ENCODE measurements at regions not wholly inside any gene's neighbourhood (a gene's known extent, or its start where the extent isn't known, plus 50 kb on each side); places are given as distances from the start of the nearest gene placed in this dataset.

DNA sequence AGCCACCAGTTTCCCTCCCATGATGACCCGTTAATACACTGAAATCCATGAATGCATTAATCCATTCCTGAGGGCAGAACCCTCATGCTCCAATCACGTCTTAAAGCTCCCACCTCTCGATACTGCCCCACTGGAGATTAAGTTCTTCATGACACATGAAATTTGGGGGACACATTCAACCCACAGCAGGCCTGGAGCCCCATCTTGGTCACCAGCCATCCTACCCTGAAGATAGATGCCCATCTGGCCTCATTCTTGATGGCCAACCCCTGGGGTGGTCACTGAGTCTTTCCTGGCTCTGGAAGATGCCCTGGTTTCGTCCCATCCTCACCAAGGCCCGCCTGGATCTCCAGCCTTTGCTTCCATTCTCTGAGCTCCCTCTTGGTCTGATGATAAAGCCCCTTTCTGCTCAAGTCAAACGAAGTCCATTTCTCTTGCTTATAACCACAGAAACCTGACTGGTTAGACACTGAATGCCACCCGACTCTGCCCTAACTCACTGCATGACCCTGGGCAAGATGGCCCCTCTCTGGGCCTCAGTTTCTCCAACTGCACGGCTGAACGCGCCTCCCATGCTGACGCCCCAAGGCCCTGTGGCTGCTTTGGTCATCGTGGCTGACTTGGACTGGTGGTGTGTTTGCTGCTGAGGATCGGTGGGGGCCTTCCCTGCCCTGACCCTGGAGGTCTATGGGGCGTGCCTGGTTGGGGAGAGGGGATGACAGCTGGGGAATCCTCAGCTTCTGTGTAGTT, 138.4 kb upstream of the IER5L start:
- Histone ChIP-seq H3K27me3 (ENCODE audit: insufficient read depth, low read length, poor library complexity, severe bottlenecking) (no peaks in the 10 kb centered on the region), H3K36me3 (ENCODE audit: insufficient read depth, low read length) (no peaks in the 10 kb centered on the region), H3K4me3 (ENCODE audit: low read length) (no peak overlapping the region), H3K4me1 (ENCODE audit: insufficient read depth, low read length) (peaks cover 17% of the 10 kb centered on the region), H3K9me3 (ENCODE audit: low read length) (no peaks in the 10 kb centered on the region), H3K27ac (ENCODE audit: low read depth, low read length) (no peak overlapping the region)
- no peak overlapping the region for H3K4me3 Mint-ChIP-seq
- H3K27ac Mint-ChIP-seq, result peak overlapping the region in 1 of 8 donors; percentile 55
- ChIA-PET POLR2A (no interaction called here), CTCF (interaction anchor here (1.3 kb wide), 1 partner anchor 10 kb away, joined by 3 read pairs; no protein-coding TSS in a partner anchor)
- no peak for DNase-seq
- no peaks in the 10 kb centered on the region for H3K36me3 Mint-ChIP-seq
- peaks cover 6 to 16% (median 11%) of the 10 kb centered on the region in 3 donors for H3K4me1 Mint-ChIP-seq
- no peaks in the 10 kb centered on the region for H3K9me3 Mint-ChIP-seq
- H3K27me3 Mint-ChIP-seq, result peaks cover 0 to 3% of the 10 kb centered on the region in 2 donors

GRCh38 chr9:129313331-129313955, 135.4 kb upstream of the IER5L start:
- POLR2A ChIA-PET, result no interaction called here
- Mint-ChIP-seq H3K4me3 (no peak overlapping the region), H3K27ac (no peak overlapping the region), H3K27me3 (peaks cover 0 to 3% of the 10 kb centered on the region in 2 donors), H3K36me3 (no peaks in the 10 kb centered on the region), H3K9me3 (no peaks in the 10 kb centered on the region), H3K4me1 (no peaks in the 10 kb centered on the region)
- no peaks in the 10 kb centered on the region for H3K4me1 ChIP-seq (ENCODE audit: insufficient read depth, low read length)
- CTCF ChIA-PET, result no interaction called here
- H3K36me3 ChIP-seq (ENCODE audit: insufficient read depth, low read length), result no peaks in the 10 kb centered on the region
- H3K27me3 ChIP-seq (ENCODE audit: insufficient read depth, low read length, poor library complexity, severe bottlenecking), result no peaks in the 10 kb centered on the region
- no peaks in the 10 kb centered on the region for H3K9me3 ChIP-seq (ENCODE audit: low read length)
- H3K27ac ChIP-seq (ENCODE audit: low read depth, low read length), result no peak overlapping the region
- DNase-seq, result no peak
- no peak overlapping the region for H3K4me3 ChIP-seq (ENCODE audit: low read length)

GRCh38 chr9:129312251-129313122, 134.4 kb upstream of the IER5L start:
- no peak overlapping the region for H3K27ac ChIP-seq (ENCODE audit: low read depth, low read length)
- no peak overlapping the region for H3K4me3 ChIP-seq (ENCODE audit: low read length)
- H3K36me3 ChIP-seq (ENCODE audit: insufficient read depth, low read length), result no peaks in the 10 kb centered on the region
- H3K9me3 ChIP-seq (ENCODE audit: low read length), result no peaks in the 10 kb centered on the region
- Mint-ChIP-seq H3K27ac (peak overlapping the region in 1 of 8 donors; percentile 1), H3K27me3 (peaks cover 0 to 3% of the 10 kb centered on the region in 2 donors), H3K4me3 (no peak overlapping the region), H3K9me3 (no peaks in the 10 kb centered on the region), H3K36me3 (no peaks in the 10 kb centered on the region), H3K4me1 (peaks cover 0 to 1% (median 0%) of the 10 kb centered on the region in 3 donors)
- DNase-seq, result no peak
- ChIA-PET POLR2A (no interaction called here), CTCF (interaction anchor here (1.0 kb wide), 1 partner anchor 8 kb away, joined by 3 read pairs; no protein-coding TSS in a partner anchor)
- H3K27me3 ChIP-seq (ENCODE audit: insufficient read depth, low read length, poor library complexity, severe bottlenecking), result no peaks in the 10 kb centered on the region
- no peaks in the 10 kb centered on the region for H3K4me1 ChIP-seq (ENCODE audit: insufficient read depth, low read length)

DNA sequence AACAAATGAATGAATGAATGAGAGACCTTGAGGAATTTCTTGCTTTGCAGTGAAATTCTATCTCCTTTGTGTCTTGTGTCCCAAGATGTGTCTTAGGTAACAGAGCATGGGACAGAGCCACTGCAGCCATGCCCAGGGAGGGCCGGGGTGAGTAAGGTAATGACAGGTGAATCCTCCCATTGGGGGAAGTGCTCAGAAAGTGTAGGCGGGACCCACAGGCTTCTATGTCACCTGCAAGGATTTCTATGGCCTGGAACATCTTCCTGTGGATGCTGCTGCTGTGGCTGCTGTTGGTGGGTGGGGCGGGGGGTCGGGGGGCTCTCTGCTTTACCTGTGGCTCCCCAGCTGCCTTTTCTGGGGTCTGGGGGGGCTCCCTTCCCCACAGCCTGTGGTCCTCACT, 133.6 kb upstream of the IER5L start:
- H3K36me3 Mint-ChIP-seq, result no peaks in the 10 kb centered on the region
- no peak overlapping the region for H3K27ac ChIP-seq (ENCODE audit: low read depth, low read length)
- H3K4me3 Mint-ChIP-seq, result no peak overlapping the region
- H3K4me1 Mint-ChIP-seq, result peaks cover 0 to 6% (median 0%) of the 10 kb centered on the region in 3 donors
- no peak overlapping the region for H3K4me3 ChIP-seq (ENCODE audit: low read length)
- DNase-seq, result no peak
- H3K27me3 Mint-ChIP-seq, result peaks cover 0 to 3% of the 10 kb centered on the region in 2 donors
- ChIA-PET POLR2A (no interaction called here), CTCF (interaction anchor here (1.0 kb wide), 1 partner anchor 9 kb away, joined by 3 read pairs; no protein-coding TSS in a partner anchor)
- H3K4me1 ChIP-seq (ENCODE audit: insufficient read depth, low read length), result no peaks in the 10 kb centered on the region
- H3K9me3 Mint-ChIP-seq, result no peaks in the 10 kb centered on the region
- H3K27ac Mint-ChIP-seq, result no peak overlapping the region
- no peaks in the 10 kb centered on the region for H3K27me3 ChIP-seq (ENCODE audit: insufficient read depth, low read length, poor library complexity, severe bottlenecking)
- H3K9me3 ChIP-seq (ENCODE audit: low read length), result no peaks in the 10 kb centered on the region
- no peaks in the 10 kb centered on the region for H3K36me3 ChIP-seq (ENCODE audit: insufficient read depth, low read length)

- H3K9me3 Mint-ChIP-seq, result no peaks in the 10 kb centered on the region
- H3K4me1 Mint-ChIP-seq, result peaks cover 0 to 6% (median 0%) of the 10 kb centered on the region in 3 donors
- H3K27ac ChIP-seq (ENCODE audit: low read depth, low read length), result no peak overlapping the region
- POLR2A ChIA-PET, result no interaction called here
- no peaks in the 10 kb centered on the region for H3K4me1 ChIP-seq (ENCODE audit: insufficient read depth, low read length)
- peak overlapping the region in 1 of 8 donors; percentile 42 for H3K27ac Mint-ChIP-seq
- CTCF ChIA-PET, result no interaction called here
- H3K4me3 Mint-ChIP-seq, result no peak overlapping the region
- no peaks in the 10 kb centered on the region for H3K9me3 ChIP-seq (ENCODE audit: low read length)
- H3K36me3 Mint-ChIP-seq, result no peaks in the 10 kb centered on the region
- DNase-seq, result no peak
- no peaks in the 10 kb centered on the region for H3K27me3 Mint-ChIP-seq
- no peaks in the 10 kb centered on the region for H3K36me3 ChIP-seq (ENCODE audit: insufficient read depth, low read length)
- no peak overlapping the region for H3K4me3 ChIP-seq (ENCODE audit: low read length)
- H3K27me3 ChIP-seq (ENCODE audit: insufficient read depth, low read length, poor library complexity, severe bottlenecking), result no peaks in the 10 kb centered on the region
Observed at GRCh38 chr9:129310666-129311350, 132.7 kb upstream of the IER5L start.

GRCh38 chr9:129309906-129310305, 131.8 kb upstream of the IER5L start:
- no peaks in the 10 kb centered on the region for H3K9me3 Mint-ChIP-seq
- H3K4me1 Mint-ChIP-seq, result peaks cover 0 to 6% (median 0%) of the 10 kb centered on the region in 3 donors
- ChIA-PET CTCF (no interaction called here), POLR2A (no interaction called here)
- no peak overlapping the region for H3K27ac Mint-ChIP-seq
- Histone ChIP-seq H3K27ac (ENCODE audit: low read depth, low read length) (no peak overlapping the region), H3K4me1 (ENCODE audit: insufficient read depth, low read length) (no peaks in the 10 kb centered on the region), H3K36me3 (ENCODE audit: insufficient read depth, low read length) (no peaks in the 10 kb centered on the region), H3K9me3 (ENCODE audit: low read length) (no peaks in the 10 kb centered on the region), H3K4me3 (ENCODE audit: low read length) (no peak overlapping the region), H3K27me3 (ENCODE audit: insufficient read depth, low read length, poor library complexity, severe bottlenecking) (no peaks in the 10 kb centered on the region)
- H3K4me3 Mint-ChIP-seq, result no peak overlapping the region
- H3K27me3 Mint-ChIP-seq, result no peaks in the 10 kb centered on the region
- DNase-seq, result no peak
- no peaks in the 10 kb centered on the region for H3K36me3 Mint-ChIP-seq

DNA sequence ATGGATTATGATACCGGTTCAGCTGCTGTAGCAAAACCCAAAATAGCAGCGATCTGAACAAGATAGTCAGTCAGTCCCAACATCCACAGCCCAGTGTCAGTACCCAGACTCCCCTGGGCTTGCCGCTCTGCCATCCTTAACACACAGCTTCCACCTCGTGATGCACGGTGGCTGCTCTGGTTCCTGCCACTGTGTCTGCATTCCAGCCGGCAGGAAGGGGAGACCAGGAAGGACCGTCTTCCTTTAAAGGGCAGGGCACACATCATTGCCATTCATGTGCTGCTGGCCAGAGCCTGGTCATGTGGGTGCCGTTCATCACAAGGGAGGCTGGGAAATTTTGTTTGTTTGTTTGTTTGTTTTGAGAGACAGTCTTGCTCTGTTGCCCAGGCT, 131.0 kb upstream of the IER5L start:
- Histone ChIP-seq H3K4me1 (ENCODE audit: insufficient read depth, low read length) (no peaks in the 10 kb centered on the region), H3K9me3 (ENCODE audit: low read length) (no peaks in the 10 kb centered on the region)
- POLR2A ChIA-PET, result no interaction called here

More for the DNA sequence above, 131.0 kb upstream of the IER5L start:
- CTCF ChIA-PET, result no interaction called here
- Histone ChIP-seq H3K36me3 (ENCODE audit: insufficient read depth, low read length) (no peaks in the 10 kb centered on the region), H3K4me3 (ENCODE audit: low read length) (no peak overlapping the region), H3K27ac (ENCODE audit: low read depth, low read length) (no peak overlapping the region), H3K27me3 (ENCODE audit: insufficient read depth, low read length, poor library complexity, severe bottlenecking) (no peaks in the 10 kb centered on the region)
- H3K4me1 Mint-ChIP-seq, result peaks cover 0 to 6% (median 0%) of the 10 kb centered on the region in 3 donors
- DNase-seq, result no peak
- no peaks in the 10 kb centered on the region for H3K36me3 Mint-ChIP-seq
- no peak overlapping the region for H3K4me3 Mint-ChIP-seq
- no peaks in the 10 kb centered on the region for H3K9me3 Mint-ChIP-seq
- peaks cover 0 to 3% of the 10 kb centered on the region in 2 donors for H3K27me3 Mint-ChIP-seq
- H3K27ac Mint-ChIP-seq, result peak overlapping the region in 1 of 8 donors; percentile 15
